NCI-H2196 (cell line): ENCODE measurements at regions not wholly inside any gene's neighbourhood (a gene's known extent, or its start where the extent isn't known, plus 50 kb on each side); places are given as distances from the start of the nearest gene placed in this dataset.

Experiments
- DNase-seq: peaks from one replicate; lab custom pipeline; 2025; ENCODE audit not compliant: unreplicated experiment; lab: John Stamatoyannopoulos, UW

DNA sequence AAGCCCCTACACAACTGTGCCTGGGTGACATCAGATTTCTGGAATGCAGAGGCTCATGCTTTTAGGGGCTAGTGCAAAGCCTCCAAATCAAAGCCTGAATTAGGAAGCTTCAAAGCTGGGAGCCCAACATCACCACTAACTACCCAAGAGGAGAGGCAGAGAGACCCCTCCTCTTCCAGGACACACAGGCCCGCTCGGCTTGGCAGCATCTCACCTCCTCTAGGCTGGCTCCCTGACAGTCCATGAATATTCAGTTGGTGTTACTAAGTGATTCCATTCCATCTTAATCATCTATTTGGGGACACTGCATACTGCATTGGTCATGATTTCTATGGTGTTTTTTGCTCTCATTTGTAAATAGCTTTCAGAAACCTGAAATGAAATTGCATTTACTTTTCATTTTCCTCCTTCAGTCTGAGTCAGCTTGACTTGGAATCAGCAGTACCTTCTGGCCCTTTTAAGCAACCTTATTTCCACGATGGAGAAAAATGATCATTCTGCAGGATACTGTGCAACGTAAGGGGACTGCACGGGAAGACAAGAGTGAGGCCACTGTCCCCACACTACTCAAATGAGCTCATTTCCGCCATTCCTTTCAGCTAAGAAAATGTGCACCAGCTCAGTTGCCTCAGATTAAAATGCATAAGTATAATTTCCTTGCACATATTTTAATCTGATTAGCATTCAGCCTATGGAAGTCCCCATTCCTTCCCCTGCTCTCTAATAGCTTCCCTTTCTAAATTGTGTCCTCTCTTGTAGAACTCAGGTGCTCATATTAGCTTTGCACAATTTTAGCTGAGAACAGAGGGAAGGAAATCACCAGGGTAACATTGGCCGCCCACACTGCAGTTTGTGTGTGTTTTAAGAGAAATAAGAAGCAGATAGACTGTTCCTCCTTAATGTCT lies 219.9 kb downstream of the RFC3 start:
- no peak for DNase-seq

DNA sequence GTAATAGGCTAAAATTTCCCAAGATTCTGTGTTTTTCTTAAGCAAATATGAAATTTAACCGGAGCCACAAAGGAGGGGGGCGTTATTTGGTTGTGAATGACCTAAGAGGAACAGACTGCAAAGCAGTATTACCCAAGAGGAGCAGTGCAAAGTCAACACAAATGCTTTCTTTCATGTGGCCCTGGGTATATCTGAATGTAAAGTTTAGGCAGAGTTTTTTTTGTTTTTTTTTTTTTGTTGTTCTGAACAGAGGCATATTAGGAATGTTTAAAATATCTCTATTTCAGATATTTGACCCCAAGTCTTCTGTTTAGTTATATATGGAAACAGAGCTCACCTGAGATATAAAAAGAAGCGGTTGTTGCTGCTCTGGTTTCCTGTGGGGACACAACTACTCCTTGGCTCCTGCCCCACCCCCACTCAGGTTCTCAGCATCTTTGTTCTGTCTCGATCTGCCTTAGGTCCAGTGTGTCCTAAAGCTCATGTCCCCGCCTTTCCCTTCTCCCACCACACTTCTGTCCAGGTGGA lies 220.7 kb downstream of the RFC3 start:
- DNase-seq, result no peak

DNA sequence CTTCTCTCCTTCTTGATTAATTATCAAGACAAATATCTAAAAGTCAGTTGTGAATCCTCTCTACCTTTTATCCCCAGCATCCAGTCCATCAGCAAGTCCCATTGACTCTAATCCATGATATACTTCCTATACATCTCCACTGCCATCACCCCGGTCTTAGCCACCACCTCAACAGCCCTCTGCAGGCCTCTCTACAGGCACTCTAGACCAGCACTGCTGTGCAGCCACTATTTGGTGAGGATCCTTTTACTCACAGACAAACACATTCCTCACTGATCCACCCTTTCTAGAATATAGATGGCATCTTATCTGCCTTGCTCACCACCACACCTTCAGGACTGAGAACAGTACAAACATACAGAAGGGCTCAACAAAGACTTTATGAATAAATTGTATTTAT lies 221.7 kb downstream of the RFC3 start:
- no peak for DNase-seq

DNA sequence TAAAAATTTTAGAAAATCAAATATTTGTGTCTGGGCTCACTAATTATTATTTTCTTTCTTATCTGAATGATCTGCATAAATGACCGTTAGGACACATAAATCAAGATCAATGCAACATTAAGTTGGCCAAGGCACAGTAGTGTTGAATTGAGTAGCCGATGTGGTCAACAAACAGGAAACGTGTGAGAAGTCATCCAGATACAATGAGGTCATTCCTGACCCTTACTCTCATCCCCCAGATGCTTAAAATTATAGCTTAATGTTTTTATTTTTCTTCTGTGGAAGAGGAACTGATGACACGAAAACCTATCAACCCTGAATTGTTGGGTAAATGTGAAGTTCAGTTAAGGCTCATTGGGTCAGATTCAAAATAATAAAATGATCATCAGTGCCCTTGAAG lies 222.9 kb downstream of the RFC3 start:
- DNase-seq, result no peak

DNA sequence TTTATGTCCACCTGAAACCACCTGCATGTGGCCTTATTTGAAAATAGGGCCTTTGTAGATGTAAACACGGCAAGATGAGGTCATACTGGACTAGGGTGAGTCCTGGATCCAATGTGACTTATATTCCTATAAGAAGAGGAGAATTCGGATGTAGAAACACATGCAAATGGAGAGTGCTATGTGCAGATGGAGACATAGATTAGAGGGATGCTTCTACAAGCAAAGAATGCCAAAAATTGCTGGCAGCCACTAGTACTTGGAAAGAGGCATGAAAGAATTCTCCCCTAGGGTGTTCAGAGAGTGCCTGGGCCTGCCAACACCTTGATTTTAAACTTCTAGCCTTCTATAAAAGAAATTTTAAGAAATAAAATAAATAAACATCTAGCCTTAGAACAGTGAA lies 226.1 kb downstream of the RFC3 start:
- DNase-seq, result no peak

DNA sequence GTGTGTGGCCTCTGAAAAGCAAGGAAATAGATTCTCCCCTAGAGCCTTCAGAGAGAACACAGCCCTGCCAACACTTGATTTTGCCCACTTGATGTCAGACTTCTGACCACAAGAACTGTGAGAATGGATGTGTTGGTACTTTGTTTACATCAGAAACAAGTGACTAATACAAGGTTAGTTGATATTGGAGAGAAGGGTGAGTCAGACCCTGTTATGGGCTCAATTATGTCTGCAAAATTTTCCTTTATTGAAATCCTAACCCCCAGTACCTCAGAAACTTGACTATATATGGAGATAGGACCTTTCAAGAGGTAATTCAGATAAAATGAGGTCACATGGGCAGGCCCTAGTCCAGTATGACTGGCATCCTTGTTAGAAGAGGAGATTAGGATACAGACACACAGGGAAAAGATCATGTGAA lies 226.7 kb downstream of the RFC3 start:
- DNase-seq, result peak; percentile 25

DNA sequence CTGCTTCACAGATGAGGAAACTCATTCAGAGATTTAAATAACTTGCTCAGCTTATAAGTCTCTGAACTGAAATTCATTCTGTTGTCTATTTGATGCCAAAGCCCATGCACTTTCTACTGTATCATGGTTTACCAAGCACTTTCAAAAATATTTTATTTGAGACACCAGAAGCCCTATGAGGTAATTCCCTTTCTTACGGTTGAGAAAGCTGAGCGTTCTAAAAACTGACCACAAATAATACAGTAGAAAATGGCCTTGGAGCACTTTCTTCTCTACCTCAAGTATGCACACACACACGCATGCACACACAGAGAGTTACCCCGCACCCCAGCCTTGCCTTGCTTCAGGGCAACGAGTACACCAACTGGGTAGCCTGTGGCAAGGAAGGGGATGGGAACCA lies 228.5 kb downstream of the RFC3 start:
- DNase-seq, result no peak

DNA sequence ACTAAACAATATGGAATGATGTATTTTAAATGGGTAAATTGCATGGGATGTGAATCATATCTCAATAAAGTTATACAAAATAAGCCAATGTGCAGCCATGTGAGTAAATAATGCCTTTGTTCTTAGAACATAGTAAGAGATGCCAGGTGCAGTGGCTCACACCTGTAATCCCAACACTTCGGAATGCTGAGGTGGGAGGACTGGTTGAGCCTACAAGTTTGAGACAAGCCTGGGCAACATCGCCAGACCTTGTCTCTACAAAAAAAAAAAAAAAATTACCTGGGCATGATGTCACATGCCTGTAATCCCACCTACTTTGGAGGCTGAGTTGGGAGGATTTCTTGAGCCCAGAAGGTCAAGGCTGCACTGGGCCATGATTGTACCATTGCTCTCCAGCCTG lies 230.7 kb downstream of the RFC3 start:
- no peak for DNase-seq

DNA sequence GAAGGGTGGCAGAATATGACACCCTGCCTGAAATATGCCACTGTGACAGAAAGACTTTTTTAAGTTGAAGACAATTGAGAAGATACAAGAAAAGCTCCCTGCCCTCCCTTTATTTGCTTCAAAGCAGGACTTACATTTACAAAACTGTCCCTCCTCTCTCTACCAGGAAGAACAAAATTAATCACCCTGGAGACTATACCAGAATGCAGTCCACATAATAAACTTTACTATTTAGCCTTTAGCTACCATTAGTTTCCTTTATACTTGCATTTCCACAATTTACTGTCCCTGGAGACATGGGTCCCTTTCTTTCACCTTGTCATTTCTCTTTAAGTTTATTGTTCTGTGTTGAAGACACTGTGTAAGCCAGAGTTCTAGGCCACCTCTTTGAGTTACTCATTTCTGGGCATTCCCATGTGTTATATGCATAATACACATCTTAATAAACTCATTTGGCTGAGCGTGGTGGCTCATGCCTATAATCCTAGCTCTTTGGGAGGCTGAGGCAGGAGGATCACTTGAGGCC lies 238.8 kb downstream of the RFC3 start:
- DNase-seq, result no peak

DNA sequence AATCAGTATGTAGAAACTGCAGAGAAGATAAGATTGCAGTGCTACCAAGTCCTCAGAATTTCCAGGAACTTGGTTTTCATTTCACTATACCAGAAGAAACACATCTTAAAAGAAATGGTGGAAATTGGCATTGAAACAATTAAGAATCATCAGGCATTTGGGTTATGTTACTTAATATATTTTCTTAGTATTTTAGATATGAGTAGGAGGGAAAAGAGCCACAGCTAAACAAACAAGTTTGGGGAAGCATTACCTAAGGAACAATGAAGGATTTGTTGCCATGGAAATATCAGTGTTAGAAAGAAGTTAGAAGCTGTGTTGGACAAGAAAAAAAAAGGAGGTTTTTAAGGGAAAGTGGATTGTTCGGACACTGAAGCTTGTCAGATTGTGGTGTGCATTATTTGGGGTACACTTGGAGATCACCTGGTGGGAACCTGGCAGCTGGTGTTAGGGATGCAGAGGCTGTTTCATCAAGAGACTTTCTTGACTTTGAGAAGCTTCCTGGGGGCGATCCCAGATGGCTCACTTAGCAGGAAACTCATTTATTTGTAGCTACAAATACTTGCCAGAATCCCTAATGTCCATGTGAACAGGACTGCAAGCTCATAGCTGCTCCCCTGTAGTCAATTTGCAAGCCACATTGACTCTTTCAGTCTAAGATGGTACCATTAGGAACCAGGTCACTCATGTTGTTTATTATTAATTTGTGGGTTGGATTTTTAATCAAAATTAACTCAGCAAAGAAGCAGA lies 246.7 kb downstream of the RFC3 start:
- DNase-seq, result no peak

DNA sequence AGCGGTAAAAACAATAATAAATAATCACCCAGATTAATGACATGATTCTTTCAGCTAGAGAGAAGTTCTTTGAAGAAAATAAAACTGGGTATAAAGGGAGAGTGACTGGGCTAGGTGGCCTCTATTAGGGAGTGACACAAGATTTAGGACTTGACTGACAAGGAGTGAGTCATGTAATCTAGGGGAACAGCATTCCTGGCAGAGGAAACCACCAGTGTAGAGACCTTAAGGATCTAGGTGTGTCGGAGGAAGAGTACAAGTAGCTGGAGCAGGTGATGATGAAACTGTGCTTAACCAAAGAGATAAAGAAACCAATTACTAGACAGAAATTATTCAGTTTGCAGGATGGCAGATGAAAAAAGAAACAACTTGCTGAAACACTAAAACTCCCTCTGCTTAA lies 248.0 kb downstream of the RFC3 start:
- no peak for DNase-seq

DNA sequence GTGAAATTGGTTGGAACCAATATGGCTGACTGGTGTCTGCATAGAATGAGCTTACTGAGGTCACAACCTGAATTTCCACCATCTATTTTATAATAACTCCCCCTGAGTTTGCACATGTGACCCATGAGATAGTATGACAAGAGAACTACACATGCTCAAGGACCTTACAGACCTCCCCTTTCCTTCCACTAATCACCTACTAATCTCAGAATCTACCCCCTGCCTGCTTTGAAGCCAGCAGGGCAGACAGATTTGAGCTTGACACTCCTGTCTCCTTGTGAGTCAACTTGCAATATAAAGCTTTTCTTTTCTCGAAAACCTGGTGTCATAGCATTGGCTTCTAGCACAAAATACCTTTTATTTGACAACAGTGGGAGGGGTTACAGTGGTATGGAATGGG lies 248.4 kb downstream of the RFC3 start:
- DNase-seq, result no peak

DNA sequence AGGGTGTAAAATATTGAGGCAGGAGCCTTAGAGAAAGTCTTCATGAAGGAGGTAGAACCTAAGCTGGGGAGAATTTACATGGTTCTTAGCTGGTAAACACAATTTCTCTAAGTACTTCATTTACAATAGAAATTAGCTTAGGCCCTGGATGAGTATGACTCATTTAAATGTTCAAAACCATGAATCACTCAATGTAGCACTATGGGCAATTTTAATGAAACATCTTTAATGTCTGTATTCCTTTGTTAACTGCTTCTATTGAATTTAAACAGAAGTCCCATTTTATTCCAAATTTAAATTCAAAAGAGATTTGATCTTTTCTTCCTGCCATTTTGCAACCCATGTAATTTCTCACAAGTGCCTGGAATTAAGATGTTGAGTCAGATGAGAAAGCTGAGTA lies 252.1 kb downstream of the RFC3 start:
- DNase-seq, result no peak

DNA sequence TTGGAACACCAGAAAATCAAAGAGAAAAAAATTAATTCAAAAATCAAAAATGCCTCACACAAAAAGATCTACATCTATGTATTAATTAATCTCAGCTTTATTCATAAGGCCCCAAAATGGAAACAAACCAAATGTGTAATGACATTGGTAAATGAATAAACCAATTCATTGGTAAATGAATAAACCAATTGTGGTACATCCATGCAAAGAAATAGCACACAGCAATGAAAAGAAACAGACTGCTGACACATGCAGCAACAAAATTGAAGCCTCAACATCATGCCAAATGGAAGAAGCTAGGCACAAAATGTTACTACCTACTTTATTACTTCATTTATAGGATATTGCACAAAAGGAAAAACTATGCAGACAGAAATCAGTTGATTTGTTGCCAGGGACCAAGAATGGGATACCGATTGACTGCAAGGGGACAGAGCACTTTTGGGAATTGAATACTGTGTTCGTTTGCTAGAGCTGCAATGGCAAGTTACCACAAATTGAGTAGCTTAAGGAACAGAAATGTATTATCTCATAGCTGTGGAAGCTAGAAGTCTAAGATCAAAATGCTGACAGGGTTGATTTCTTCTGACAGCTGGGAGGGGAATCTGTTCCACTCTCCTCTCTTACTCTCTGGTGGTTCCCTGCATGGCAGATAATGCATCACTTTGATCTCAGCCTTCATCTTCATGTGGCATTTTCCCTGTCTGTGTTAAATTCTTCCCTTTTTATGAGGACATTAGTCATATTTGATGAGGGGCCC lies 252.8 kb downstream of the RFC3 start:
- no peak for DNase-seq

DNA sequence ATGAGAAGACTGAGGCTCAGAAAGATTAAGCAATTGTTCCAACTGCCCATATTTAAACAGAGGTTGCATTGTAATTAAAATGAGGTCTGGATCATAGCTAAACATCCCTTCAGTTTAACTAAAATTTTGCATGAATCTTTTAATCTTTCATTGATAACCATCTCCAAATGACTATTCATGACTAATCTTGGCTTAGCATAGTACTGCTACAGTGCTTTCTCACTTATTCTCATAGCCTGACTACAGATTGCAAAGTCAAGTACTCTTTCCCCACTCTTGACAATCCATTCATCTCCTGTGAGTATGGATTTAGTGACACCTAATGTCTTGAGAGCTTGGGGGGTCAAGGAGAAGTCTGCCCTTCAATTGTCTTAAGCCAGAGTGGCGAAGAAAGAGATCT lies 258.4 kb downstream of the RFC3 start:
- DNase-seq, result no peak

DNA sequence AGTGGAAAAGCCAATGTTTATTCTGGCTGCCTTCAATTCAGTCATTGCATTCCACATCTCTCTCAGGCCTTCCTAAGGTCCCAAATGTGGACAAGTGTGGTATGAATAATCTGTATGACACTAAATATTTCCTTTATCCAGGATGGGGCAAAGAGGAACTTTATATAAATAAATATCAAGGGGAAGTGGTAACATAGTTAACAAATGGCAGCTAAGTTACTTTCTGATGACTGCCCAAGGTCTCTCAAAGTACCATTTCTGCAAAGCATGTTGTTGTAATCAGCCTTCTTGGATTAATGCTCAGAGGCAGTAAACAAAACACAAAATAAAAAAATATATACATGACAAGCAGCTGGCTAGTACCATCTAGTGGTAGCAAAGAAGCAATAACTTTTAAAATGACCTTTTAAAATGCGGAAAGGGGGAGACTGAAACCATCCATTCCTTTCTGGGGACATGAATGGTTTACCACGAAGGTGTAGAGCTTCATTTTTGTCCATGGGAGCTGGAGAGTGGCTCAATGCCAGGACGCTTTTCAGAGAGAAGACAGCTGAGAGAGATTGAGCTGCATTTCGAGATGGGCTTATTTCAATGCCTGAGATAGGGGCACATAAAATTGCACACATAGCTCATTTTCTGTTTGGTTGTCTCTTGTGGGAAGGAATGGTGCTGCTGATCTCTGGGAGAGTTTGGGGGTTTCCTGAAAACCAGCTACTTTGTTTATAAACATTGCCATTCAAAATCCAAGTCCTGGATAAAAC lies 259.2 kb downstream of the RFC3 start:
- no peak for DNase-seq

DNA sequence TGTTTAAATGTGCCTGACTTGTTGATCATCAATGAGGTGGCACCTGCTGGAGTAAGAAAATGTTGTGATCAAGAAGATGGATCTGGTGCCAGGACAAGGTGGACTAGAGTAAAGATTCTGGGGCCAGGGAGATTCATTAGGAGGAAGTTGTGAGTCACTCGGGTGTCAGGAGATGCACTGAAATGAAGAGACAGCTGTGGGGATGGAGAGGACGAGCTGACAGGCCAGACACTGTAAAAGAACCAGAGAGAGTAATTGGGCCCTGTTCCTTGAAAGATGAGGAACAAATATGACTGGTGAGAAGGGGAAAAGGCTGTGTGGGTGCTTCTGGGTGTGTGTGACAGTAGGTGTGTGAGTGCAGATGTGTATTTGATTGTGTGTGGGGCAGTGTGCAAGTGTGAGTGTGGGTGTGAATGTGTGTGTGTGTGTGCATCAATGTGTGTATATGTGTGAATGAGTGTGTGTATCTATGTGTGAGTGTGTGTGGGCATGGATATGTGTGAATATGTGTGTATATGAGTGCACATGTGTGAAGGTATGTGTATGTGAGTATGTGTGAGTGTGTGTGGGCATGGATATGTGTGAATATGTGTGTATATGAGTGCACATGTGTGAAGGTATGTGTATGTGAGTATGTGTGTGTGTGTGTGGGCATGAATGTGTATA lies 260.5 kb downstream of the RFC3 start:
- no peak for DNase-seq

DNA sequence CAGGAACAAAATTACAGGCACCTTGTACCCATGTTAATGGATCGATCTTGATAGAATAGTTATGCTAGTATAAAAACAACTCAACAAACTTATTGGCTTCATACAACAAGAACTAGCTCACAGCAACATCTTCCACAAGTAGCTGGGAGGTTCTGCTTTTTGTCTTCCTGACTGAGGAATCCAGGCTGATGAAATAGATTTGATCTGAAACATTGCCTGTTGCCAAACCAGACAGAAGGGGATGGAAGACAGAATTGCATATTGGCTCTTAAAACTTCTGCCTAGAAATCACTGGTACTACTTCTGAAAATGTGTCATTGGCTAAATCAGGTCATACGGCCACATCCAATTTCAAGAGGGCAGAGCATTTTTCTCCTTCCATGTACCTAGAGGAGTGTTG lies 267.3 kb downstream of the RFC3 start:
- no peak for DNase-seq

DNA sequence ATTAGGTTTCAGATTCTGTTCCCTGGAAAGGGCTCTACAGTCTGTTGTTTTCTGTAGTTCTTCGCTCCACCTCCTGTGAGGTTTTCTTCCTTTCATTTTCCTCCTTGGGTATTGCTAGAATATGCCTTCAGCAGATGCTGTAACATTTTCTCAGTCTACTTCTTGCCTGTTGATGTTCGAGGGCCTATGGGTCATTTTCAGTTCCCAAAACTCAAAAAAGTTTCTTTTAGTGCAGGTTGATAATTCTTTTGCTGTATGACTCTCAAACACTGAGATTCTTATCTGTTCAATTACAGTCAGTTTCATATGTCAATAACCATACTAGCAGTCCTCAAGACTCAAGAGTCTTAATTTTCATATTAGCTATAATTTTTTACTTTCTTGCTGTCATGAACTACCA lies 268.3 kb downstream of the RFC3 start:
- no peak for DNase-seq

DNA sequence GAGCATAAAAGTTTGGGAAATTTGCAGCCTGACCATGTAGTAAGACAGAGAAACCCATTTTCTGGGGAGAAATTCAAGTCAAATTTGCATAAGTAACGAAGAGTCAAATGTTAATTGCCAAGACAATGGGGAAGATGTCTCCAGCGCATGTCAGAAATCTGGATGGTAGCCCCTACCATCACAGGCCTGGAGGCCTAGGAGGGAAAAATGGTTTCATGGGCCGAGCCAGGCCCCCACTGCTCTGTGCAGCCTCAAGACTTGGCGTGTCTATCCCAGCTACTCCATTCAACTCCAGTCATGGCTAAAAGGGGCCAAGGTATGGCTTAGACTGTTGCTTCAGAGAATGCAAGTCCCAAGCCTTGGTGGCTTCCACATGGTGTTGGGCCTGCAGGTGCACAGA lies 269.8 kb downstream of the RFC3 start:
- DNase-seq, result no peak
